ENCODE measurements at regions not wholly inside any gene's neighbourhood (a gene's known extent, or its start where the extent isn't known, plus 50 kb on each side); places are given as distances from the start of the nearest gene placed in this dataset.

DNA sequence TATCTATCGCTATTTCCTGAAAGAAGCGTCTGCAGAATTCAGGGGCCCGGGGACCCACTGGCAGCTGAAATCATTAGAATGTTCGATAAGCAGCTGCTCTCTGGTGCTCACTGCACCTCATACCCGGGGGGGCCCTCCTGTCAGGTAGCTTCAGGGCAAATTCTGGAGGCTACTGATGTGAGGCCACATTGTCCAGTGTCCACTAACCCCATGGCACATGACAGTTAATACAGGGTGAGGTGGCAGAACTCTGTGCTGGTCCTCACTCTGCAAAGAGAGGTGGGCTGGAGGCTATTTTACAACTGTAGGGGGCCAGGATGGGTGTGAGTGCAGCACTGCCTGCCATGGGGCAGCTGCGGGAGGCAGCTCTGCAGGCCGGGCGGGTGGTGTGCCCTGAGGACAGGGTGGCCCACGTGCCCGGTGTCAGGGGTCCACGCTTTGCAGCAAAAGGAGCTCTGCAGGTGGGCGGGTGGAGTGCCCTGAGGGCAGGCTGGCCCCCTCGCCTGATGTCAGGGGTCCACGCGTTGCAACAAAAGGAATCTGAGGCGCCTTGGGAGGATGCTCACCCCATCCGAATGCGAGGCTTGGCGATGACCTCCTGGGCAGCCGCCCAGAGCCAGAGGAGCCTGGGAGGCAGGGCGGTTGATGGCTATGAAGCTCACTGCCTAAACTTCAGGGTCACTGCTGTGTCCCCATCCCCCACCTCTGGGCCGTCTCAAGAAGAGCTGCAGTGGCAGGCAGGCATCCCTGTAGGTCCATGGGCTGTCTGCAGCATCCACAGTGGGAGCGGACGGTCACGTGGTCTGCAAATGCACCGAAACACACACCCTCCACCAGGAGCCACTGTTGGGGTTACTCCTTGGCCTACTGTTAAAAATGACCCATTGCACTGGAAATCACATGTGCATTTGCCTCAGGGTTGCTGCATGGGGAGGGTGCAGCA, 207.0 kb upstream of the SALL3 start:
- no peak for DNase-seq

DNA sequence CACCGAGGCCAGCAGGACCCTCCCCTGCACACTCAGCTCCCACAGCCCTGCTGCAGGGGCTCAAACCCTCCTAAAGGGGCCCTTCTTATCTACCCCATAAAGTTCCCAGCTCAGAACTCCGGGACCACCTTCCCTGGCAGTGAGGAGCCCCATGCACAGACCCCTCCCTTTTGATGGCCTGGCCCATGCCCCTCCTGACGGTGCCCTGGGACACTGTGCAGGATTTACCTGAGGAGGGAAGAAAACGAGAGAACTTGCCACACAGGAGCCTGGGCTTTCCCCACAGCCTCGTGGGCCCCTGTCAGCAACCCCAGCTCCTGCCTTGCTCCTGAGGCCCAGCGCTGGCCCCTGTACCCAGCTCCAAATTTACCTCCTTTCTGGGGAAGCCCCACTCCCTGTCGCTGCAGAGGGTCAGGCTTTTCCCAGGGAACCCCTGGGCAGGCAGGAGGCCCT, 206.3 kb upstream of the SALL3 start:
- DNase-seq, result no peak

DNA sequence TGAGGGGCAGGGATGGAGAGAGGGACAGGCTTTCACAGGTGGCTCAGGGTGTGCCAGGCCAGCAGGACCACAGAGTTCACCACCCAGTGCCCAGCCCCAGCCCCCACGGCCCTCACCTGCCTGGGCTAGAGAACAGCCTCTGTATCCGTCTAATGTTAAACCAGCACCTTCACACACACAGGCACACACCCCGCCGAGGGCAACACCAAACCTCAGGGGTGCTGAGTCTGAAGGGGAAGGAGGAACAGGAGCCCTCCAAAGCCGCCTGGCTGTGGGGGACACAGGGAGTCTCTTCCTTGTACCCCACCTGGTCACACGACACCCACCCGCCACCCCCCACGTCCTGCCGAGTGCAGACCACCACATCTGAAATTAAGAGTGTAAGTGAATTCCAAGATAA, 205.8 kb upstream of the SALL3 start:
- no peak for DNase-seq

DNA sequence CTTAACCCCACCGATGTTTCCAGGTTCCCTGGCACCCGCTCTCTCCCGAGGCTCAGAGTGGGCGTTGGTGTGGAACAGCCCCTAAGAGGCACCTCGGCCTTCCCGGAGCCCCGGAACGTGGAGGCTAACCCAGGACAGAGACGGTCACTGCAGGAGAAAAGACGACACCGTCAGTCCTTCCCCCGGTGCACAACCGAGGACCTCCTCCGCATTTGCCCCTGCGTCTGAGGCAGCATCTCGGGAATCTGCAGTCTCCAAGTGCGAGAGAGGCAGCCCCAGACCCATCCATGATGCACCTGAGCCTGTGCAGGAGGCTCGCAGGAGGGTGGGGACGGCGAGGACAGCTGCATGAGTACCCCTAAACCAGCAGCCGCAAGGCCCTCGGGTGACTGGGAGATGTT, 204.9 kb upstream of the SALL3 start:
- DNase-seq, result no peak

DNA sequence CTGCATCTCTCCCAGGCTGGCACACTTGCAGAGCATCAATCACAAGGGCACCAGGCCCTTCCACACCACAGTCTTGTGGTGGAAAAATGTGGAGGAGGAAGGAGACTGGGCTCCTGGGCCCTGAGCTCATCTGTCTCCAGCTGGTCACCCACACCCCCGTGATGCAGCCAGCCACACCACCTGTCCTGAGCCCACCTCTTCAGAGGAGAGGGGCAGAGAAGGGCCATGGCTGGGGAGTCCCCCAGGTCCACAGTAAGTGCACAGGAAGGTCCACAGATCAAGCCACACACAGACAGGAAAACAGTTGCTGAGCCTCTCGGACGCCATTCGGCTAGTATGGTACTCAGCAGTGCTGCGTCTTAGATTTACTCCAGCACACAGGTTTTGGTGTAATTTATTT, 203.5 kb upstream of the SALL3 start:
- no peak for DNase-seq

DNA sequence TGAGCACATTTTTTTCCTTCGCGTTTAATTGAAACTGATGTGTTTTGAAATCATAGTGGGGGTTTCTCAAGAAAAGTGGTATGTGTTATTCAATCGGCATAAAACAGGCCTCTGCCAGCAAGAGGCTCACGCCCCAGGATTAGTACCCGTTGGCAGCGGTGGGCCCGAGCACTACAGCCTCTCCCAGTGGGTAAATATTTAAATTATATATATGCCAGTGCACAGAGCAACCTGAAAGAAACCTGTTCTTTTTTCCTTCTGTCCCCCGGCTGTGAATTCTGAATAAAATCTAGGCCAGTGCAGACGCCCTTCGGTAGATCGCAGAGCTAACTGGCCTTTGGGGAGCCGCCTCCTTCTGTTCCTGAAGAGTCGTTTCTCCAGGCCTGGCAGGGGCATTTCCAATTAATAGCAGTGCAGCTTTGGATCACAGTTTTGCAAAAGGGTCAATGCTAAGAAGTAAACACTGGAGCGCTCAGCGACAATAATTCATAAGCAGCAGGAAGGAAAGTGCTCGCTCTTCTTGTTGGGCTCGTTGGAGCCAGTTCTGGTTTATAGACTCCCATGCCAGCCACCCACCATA, 202.8 kb upstream of the SALL3 start:
- DNase-seq, result no peak

DNA sequence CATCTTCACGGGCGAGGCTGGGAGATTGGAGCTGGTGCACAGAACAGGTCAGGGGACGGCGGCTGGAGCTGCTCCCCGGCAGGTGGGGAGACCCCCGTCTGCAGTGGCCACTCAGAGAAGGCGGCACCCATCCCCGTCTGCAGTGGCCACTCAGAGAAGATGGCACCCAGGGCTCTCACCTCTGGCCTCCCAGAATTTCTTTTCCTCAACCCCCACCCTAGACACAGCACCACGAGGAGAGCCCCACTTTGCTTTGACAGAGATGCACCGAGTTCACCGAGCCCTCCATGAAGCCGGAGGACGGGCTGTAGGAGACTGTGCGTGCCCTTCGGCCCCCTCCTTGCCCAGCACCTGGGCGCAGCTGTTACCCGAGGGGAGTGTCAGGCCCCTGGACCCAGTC, 201.6 kb upstream of the SALL3 start:
- DNase-seq, result no peak

DNA sequence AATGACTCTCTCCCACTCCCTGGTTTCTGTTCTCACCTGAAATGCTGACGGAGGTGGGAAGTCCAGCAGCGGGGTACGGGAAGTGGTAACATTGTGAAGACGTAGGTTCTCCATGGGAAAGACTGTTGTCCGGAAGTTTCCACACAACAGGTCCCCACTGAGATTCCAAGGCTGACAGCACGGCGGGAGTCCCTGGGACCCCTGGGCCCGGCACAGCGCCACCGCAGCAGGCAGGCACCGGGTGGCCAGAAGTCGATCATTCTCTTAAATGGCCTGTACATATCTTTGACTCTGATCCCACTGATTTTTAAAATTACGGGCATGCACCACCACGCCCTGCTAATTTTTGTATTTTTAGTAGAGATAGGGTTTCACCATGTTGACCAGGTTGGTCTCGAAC, 201.0 kb upstream of the SALL3 start:
- no peak for DNase-seq

DNA sequence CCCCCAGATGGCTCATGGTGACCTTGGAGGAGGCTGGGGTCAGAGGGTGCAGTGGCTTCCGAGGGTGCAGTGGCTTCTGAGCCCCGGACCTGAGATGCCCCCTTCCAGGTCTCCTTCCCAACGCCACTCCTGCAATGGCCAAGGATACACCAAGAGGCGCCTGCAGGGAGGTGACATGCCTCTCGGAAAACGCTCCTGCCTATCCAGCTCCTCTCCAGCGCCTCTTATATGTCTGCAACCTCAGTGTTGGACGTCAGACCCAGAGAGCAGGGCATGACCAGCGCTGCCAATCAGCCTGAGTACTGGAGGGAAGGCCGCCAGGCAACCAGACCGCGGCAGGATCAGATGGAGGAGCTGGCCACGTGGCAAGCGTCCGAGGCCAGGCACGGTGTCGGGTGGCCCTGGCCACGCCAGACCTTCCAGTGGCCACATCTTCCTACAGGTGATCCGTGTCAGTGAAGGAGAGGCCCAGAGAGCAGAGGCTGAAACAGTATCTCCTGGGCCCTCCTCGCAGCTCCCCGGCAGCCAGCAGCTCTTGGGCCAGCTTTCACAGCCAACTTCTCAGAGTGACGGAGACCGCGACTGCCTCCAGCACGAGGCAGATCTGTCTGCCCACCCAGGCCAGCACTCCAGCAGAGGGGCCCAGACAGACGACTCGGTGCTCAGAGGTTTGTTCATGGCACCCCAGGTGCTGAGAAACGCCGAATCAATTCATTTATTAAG, 199.5 kb upstream of the SALL3 start:
- no peak for DNase-seq

DNA sequence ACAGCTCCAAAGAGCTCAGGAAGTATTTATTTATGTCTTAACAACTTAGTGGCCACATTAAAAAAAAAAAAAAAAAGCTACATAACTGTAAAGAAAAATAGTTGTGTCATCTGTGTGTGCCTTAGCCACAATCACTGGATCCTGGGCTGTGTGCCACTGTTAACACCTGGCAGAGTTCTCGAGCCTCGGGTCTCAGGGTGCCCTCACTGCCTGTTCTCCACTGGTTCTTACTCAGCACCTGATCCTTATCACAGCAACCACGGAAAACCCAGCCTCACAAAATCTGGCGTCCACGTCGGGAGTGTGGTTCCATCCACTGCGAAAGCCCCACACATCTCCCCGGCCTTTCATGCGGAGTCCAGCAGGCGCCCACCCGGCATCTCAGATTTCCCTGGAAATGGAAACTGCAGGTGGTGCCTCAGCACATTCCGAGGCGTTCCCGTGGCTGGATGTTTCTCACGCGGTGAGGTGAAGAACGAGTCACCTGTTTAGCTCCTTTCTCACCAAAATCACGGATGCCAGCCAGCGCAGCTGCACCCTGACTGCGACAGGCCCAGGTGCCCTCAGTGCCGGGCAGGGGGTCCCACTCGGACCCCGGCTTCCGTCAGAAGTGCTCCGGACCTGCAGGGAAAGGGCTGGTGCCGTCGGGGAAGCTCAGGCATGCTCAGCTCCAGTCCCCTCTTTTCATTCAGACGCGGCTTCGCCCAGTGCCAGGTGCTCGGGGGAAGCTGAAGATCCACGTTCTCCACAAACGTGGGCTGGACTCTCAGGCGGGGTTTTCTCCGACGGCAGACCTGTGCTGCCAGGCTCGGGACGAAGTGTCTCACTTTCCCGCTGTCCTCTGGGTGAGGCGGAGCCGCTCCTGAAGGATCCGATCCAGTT, 198.7 kb upstream of the SALL3 start:
- no peak for DNase-seq

DNA sequence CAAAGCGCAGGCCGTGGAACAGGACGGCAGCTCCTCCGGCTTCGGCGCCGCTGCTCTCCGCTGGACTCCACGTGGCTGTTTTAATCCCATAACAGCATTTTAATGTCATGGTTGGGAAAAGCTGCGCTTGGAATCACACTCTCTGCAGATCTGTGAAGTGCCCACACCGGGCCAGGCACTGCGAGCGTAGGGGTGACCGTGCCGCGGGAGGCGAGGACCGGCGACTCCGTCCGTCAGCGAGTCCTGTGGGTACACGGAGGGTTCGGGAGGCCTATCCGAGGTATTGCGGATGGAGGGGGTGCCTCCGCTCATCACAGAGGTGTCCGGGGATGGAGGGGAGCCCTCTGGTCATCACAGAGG, 198.0 kb upstream of the SALL3 start:
- DNase-seq, result no peak

DNA sequence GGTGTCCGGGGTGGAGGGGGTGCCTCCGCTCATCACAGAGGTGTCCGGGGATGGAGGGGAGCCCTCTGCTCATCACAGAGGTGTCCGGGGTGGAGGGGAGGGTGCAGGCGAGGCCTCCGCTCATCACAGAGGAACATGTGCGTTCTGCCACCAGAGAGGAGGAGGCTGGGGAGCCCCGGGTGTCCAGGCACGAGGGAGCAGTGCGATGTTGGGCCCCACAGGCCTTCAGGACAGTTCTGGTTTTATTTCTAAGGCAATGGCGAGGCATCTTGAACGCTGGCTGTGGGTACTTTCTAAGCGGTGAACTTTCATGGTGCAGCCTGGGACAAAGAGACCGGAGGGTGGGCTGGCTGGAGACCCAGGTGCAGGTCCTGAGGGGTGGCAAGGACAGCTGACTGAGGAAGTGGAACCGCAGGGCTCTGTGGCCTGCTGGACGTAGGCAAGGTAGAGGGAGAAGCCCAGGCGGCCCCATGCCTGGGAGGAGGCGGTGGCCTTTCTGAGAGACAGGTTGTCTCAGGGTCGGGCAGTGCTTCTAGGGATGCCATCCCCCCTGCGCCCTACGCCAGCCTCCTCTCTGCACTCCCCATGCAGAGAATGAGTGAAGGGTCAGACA, 196.6 kb upstream of the SALL3 start:
- no peak for DNase-seq

DNA sequence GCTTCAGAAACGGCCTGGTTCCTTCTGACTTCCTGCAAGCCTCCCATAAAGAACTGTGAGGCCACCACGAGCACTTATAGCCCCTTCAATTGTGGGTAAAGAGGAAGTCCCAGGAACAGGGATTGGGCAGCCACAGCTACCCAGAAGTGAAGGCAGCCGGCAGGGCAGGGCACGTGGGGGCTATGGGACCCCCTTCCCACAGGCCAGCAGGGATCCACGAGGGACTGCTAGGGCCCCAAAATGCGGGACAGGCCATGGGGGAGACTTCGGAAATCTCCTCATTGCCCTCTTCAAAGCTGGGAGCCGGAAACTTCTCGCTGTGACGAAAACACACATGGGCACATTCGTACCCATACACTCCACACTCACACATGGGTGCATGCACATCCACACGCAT, 196.1 kb upstream of the SALL3 start:
- DNase-seq, result no peak

DNA sequence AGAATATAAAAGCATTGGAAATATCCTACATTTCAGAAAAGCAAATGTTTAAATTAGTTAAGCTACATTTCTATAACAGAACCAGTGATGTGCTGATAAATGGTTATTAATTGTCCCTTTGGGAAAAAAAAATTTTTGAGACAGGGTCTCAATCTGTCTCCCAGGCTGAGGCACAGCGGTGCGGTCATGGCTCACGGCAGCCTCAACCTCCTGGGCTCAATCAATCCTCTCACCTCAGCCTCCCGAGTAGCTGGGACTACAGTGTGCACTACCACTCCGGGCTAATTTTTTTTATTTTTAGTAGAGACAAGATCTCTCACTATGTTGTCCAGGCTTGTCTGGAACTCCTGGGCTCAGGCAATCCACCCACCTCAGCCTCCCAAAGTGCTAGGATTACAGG, 194.8 kb upstream of the SALL3 start:
- no peak for DNase-seq

DNA sequence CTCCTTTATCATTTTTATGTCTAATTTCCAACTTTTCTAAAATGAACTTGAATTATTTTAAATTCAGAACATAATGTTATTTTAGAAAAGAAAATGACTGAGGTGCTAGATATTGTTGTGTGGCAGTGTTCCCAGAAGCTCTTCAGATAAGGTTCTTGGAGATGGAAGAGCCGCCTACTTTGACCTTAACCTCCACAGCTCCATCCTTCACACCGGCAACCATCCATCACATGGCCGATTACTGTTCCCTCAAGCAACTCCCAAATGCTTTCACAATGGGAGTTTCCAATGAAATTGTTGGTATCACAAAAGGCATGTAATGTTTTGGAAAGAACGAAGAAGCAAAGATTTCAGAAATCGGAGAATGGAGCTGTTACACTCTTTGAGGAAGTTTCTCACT, 193.9 kb upstream of the SALL3 start:
- DNase-seq, result no peak

DNA sequence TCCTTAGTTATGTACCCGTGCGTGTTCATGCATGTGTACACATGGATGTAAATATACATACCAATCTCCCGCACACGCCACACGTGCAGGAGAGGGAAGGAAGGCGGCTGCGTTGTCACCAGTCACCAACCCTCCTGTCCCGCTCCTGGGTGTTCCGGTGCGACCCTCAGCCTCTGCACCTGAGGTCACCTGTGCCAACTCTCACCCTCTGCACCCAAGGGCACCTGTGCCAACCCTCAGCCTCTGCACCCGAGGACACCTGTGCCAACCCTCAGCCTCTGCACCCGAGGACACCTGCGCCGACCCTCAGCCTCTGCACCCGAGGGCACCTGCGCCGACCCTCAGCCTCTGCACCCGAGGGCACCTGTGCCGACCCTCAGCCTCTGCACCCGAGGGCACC, 192.8 kb upstream of the SALL3 start:
- DNase-seq, result no peak

DNA sequence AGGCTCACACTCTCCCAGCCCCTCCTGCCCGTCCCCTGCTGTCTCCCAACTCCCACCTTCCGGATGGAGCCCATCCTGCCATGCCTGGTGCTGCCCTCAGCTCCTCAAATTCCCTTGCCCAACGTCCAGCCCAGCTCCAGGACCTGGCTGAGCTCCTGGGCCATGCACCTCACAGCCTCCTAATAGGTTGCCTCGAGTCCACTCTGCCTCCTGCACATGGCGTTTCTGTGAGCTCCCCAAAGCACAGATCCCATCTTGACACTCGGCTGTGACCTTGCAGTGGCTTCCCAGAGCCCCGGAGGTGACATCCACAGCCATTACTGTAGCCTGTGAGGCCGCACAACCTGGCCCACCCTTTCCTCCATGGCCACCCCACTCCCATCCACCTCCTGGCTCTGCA, 191.9 kb upstream of the SALL3 start:
- no peak for DNase-seq

DNA sequence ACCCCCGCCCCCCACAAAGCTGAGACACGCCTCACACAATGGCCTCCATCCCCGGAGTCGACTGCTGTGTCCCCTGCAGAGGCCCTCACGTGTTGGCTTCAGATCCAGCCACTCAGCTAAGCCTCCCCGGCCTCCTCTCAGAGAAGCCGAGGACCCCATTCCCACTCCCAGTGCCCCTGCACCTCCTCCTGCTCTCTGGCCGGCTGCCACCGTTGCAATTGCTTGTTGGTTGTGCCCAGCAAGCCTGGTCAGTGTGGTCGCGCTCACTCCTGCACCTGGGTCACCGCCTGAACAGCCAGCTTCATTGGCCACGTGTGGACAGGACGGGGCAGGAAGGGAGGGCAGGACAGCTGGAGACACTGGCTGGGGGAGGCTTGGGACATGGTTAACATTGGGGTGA, 191.5 kb upstream of the SALL3 start:
- no peak for DNase-seq

DNA sequence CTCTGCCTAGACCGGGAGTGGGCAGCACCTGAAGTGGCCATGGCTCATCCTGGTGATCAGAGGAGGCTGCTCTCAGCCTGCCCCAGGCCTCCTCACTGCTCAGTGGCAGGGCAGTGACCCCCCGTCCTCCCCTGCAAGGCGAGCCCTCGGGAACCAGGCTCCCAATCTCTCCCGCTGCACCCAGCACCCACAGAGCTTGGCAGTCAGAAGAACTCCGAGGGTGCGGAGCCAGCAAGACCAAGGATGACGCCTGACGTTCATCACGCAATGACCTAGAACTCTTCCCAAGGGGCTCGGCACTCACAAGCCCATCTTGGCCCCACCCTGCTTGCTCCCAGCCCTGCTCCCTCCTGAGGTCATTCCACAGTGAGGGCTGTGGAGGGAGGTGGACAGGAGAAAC, 189.8 kb upstream of the SALL3 start:
- no peak for DNase-seq

DNA sequence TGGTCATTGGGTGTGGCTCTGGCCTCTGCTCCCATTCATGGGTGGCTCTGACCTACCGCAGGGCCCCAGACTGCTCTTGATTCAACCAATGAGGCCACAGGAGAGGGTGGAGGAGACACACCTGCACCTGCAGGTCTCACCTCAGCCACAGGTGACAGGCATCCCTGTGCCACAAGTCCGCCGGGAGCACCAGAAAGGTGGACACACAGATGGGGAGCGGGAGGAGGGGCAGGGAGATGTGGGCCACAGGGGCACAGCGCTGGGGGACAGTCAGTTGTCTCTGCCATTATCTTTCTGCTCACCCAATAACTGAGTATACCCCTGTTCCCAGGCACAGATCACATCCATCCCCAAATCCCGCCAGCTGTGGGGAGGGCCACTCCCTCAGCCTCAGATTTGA, 189.1 kb upstream of the SALL3 start:
- DNase-seq, result no peak

DNA sequence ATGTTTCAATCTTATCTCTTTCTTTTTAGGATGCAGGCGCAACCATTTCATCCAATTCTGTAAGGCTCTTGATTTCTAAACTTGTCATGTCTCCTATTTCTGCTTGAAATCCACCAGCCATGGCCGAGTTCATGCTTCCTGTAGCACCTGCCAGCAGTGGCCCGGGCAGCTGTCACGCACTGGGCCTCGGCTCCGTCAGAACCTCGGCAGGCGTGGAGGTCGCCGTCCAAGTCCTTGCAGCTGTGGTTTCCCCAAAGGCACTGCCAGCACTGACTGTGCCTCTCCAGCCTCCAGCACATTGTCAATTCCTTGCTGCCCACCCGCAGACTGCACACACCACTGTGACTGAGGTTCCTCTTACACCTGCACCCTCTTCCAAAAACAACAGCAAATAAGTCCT, 188.7 kb upstream of the SALL3 start:
- no peak for DNase-seq

DNA sequence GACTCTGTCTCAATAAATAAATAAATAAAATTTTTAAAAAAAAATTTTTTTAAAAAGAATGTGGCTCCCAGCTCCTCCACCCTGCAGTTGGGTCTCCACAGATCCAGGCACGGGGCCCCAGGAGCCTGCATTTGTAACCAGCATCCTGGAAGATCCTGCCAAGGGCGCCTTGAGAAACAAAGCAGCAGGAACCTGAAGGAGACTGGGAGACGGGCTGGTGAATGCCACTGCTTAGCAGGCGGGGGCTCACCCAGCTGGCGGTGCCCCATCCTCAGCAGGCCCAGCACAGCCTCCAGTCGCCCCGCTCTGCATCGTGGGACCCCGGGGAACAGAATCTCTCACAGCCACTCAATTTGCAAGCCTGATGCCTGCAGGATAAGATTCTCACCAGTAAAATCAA, 187.5 kb upstream of the SALL3 start:
- DNase-seq, result no peak

DNA sequence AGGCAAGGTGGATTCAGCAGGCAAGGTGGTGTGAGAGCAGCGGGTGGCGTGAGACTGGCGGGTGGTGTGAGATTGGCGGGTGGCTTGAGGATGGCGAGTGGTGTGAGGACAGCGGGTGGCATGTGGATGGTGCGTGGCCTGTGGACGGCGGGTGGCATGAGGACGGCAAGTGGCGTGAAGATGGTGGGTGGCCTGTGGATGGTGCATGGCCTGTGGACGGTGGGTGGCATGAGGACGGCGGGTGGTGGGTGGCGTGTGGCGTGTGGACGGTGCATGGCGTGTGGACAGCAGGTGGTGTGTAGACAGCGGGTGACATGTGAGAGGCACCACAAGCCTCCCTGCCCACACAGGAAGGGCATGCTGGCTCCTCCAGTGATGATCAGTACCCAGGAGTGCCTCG, 186.9 kb upstream of the SALL3 start:
- no peak for DNase-seq

Data from NCI-H2171 treated with DMSO at 0.1 percent for 48 hours (cell line).